Left ventricle myocardium inferior (tissue), 1 donor: ENCODE measurements at regions not wholly inside any gene's neighbourhood (a gene's known extent, or its start where the extent isn't known, plus 50 kb on each side); places are given as distances from the start of the nearest gene placed in this dataset.

Source experiments
- DNase-seq: peaks from one replicate; pipeline ENCODE4 v3.0.0-alpha.2; 2020
- H3K27ac ChIP-seq: fragments of 200-600 bp; replicated peaks from 2 replicates; pipeline ENCODE4 v1.8.0; 2021
- H3K27me3 ChIP-seq: fragments of 200-600 bp; 2 replicates; pipeline ENCODE4 v1.8.0; 2021; ENCODE audit warnings: low read depth
- H3K36me3 ChIP-seq: fragments of 200-600 bp; 2 replicates; pipeline ENCODE4 v1.8.0; 2021
- H3K4me1 ChIP-seq: fragments of 200-600 bp; 2 replicates; pipeline ENCODE4 v1.8.0; 2021
- H3K4me3 ChIP-seq: fragments of 200-600 bp; 2 replicates; pipeline ENCODE4 v1.8.0; 2021; ENCODE audit warnings: mild to moderate bottlenecking, moderate library complexity
- H3K9me3 ChIP-seq: fragments of 200-600 bp; replicated peaks from 2 replicates; pipeline ENCODE4 v1.8.0; 2021
- intact Hi-C: fragments of 100-400 bp; cut with micrococcal nuclease; formaldehyde crosslinking; loops from one replicate; pipeline ENCODE4 v1.11.0; 2022
- TF ChIP-seq, protein P1 (sequence below): fragments of 200-600 bp; IDR thresholded peaks from 2 replicates; pipeline ENCODE4 v1.8.0; 2021; ENCODE audit warnings: antibody characterized with exemption, mild to moderate bottlenecking, borderline replicate concordance
- donor health status: DM: no; HTN: yes; CAD: no; lungs with severe emphysema.

GRCh38 chr13:87533776-87534175, 137.4 kb upstream of the SLITRK5 start:
- Histone ChIP-seq H3K4me1 (no peaks in the 10 kb centered on the region), H3K36me3 (no peaks in the 10 kb centered on the region), H3K27ac (no peak overlapping the region), H3K9me3 (peaks cover 5% of the 10 kb centered on the region), H3K27me3 (no peaks in the 10 kb centered on the region), H3K4me3 (no peak overlapping the region)
- intact Hi-C loops: no loop called here
- DNase-seq: no peak
- TF ChIP-seq, protein P1, sequence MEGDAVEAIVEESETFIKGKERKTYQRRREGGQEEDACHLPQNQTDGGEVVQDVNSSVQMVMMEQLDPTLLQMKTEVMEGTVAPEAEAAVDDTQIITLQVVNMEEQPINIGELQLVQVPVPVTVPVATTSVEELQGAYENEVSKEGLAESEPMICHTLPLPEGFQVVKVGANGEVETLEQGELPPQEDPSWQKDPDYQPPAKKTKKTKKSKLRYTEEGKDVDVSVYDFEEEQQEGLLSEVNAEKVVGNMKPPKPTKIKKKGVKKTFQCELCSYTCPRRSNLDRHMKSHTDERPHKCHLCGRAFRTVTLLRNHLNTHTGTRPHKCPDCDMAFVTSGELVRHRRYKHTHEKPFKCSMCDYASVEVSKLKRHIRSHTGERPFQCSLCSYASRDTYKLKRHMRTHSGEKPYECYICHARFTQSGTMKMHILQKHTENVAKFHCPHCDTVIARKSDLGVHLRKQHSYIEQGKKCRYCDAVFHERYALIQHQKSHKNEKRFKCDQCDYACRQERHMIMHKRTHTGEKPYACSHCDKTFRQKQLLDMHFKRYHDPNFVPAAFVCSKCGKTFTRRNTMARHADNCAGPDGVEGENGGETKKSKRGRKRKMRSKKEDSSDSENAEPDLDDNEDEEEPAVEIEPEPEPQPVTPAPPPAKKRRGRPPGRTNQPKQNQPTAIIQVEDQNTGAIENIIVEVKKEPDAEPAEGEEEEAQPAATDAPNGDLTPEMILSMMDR: no peak

- intact Hi-C loops: no loop called here
- no peak overlapping the region for H3K27ac ChIP-seq
- no peak for DNase-seq
- no peak overlapping the region for H3K4me3 ChIP-seq
- H3K4me1 ChIP-seq: no peaks in the 10 kb centered on the region
- TF ChIP-seq, protein P1: no peak
- H3K9me3 ChIP-seq: no peaks in the 10 kb centered on the region
- H3K36me3 ChIP-seq: no peaks in the 10 kb centered on the region
- H3K27me3 ChIP-seq: no peaks in the 10 kb centered on the region
Observed at GRCh38 chr13:87535911-87536310, 135.3 kb upstream of the SLITRK5 start.

GRCh38 chr13:87536499-87536898, 134.7 kb upstream of the SLITRK5 start:
- Histone ChIP-seq H3K36me3 (no peaks in the 10 kb centered on the region), H3K4me1 (no peaks in the 10 kb centered on the region), H3K27ac (no peak overlapping the region), H3K27me3 (no peaks in the 10 kb centered on the region), H3K4me3 (no peak overlapping the region), H3K9me3 (no peaks in the 10 kb centered on the region)
- no peak for DNase-seq
- intact Hi-C loops: no loop called here
- TF ChIP-seq, protein P1: no peak

GRCh38 chr13:87536899-87537298, 134.3 kb upstream of the SLITRK5 start:
- no peak overlapping the region for H3K4me3 ChIP-seq
- TF ChIP-seq, protein P1: no peak
- no peak overlapping the region for H3K27ac ChIP-seq
- no peaks in the 10 kb centered on the region for H3K4me1 ChIP-seq
- H3K27me3 ChIP-seq: no peaks in the 10 kb centered on the region
- intact Hi-C loops: no loop called here
- no peak for DNase-seq
- H3K36me3 ChIP-seq: no peaks in the 10 kb centered on the region
- H3K9me3 ChIP-seq: no peaks in the 10 kb centered on the region

- Histone ChIP-seq H3K9me3 (no peaks in the 10 kb centered on the region), H3K27ac (no peak overlapping the region), H3K4me1 (no peaks in the 10 kb centered on the region), H3K27me3 (no peaks in the 10 kb centered on the region), H3K4me3 (no peak overlapping the region), H3K36me3 (no peaks in the 10 kb centered on the region)
- no peak for DNase-seq
- TF ChIP-seq, protein P1: no peak
- intact Hi-C loops: no loop called here
Observed at GRCh38 chr13:87537951-87538350, 133.2 kb upstream of the SLITRK5 start.
